Caco-2 (cell line): ENCODE measurements at regions not wholly inside any gene's neighbourhood (a gene's known extent, or its start where the extent isn't known, plus 50 kb on each side); places are given as distances from the start of the nearest gene placed in this dataset.

Experiments
- BruUV-seq: library from RNA; stranded (reverse); fragments of 400-500 nt; replicated peaks from 2 replicates; lab custom pipeline; 2021; lab: Mats Ljungman, UMichigan
- CTCF ChIA-PET: fragments of 300-600 bp; sonication (Branson Sonifier 250); formaldehyde crosslinking; loops from one replicate; lab custom pipeline; 2022; ENCODE audit warnings: antibody characterized with exemption; lab: Charles Lee
- POLR2A ChIA-PET: fragments of 300-600 bp; sonication (Branson Sonifier 250); formaldehyde crosslinking; loops from one replicate; lab custom pipeline; 2022; ENCODE audit warnings: antibody characterized with exemption; lab: Charles Lee
- DNase-seq, 2 experiments: peaks; one replicate each; pipeline versions ENCODE4 v3.0.0 to v3.0.0-alpha.2; 2020 to 2022
- H3K27me3 ChIP-seq: replicated peaks from 2 replicates; pipeline ENCODE4 v1.6.0; 2011; ENCODE audit warnings: low read length; ENCODE audit not compliant: control insufficient read depth, insufficient read depth
- H3K36me3 ChIP-seq: 2 replicates; pipeline ENCODE4 v1.5.1; 2011; ENCODE audit warnings: low read length; ENCODE audit not compliant: control insufficient read depth, insufficient read depth
- H3K4me1 ChIP-seq: fragments of 250-450 bp; sonication (Bioruptor Pico); 2 replicates; pipeline ENCODE4 v1.5.1; 2020; ENCODE audit warnings: mild to moderate bottlenecking
- H3K4me3 ChIP-seq: 2 replicates; pipeline ENCODE4 v1.5.1; 2011; ENCODE audit warnings: low read depth, mild to moderate bottlenecking, control low read depth, low read length
- H3K9me3 ChIP-seq: fragments of 250-450 bp; sonication (Bioruptor Pico); 2 replicates; pipeline ENCODE4 v1.5.1; 2020; ENCODE audit warnings: mild to moderate bottlenecking, moderate library complexity
- H3K27ac Mint-ChIP-seq: one replicate; pipeline ENCODE4 v1.8.0; 2022; ENCODE audit warnings: mixed read lengths; ENCODE audit not compliant: unreplicated experiment
- H3K27me3 Mint-ChIP-seq: one replicate; pipeline ENCODE4 v1.8.0; 2022; ENCODE audit warnings: mixed read lengths; ENCODE audit not compliant: insufficient read depth, unreplicated experiment
- H3K36me3 Mint-ChIP-seq: one replicate; pipeline ENCODE4 v1.8.0; 2022; ENCODE audit warnings: mild to moderate bottlenecking, mixed read lengths; ENCODE audit not compliant: insufficient read depth, unreplicated experiment
- H3K4me1 Mint-ChIP-seq: one replicate; pipeline ENCODE4 v1.8.0; 2022; ENCODE audit warnings: low read depth, mixed read lengths; ENCODE audit not compliant: unreplicated experiment
- H3K4me3 Mint-ChIP-seq: one replicate; pipeline ENCODE4 v1.8.0; 2022; ENCODE audit warnings: mild to moderate bottlenecking, moderate library complexity, mixed read lengths; ENCODE audit not compliant: unreplicated experiment
- H3K9me3 Mint-ChIP-seq: one replicate; pipeline ENCODE4 v1.8.0; 2022; ENCODE audit warnings: mixed read lengths; ENCODE audit not compliant: unreplicated experiment
- intact Hi-C: fragments of 100-400 bp; cut with micrococcal nuclease; formaldehyde crosslinking; loops from one replicate; pipeline ENCODE4 v1.10.0; 2022; ENCODE audit not compliant: unreplicated experiment
- TF ChIP-seq, protein P1 (sequence below), 2 experiments: fragments of 200-600 bp in 1 of 2; IDR thresholded peaks; 1 replicate in 1 of 2; 2 replicates in 1 of 2; pipeline versions ENCODE4 v1.5.1 to v1.8.0; 2011 to 2022; ENCODE audit warnings: antibody characterized with exemption in 1 of 2, control low read depth in 1 of 2, inconsistent platforms in 1 of 2, low read depth in 1 of 2, low read length in 1 of 2, mild to moderate bottlenecking in 1 of 2, moderate library complexity in 1 of 2; ENCODE audit not compliant: insufficient read depth in 1 of 2, severe bottlenecking in 1 of 2, unreplicated experiment in 1 of 2

DNA sequence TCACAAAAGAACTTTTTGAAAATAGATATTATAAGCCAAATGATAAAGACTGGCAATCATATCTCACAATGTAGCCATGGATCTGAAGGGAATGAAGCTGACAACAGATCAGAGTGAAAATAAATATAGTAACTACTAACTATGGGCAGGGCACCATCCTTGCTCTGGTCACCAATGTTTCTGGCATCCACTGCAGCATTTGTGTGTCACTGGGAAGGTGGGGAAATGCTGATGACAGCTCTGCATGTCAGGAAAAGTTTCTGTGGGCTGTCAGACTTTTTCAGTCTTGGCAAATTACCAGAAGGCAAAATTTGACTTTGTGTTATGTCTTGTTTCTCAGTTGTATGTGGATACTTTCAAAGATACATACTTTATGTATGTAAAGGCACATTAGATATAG, 195.6 kb downstream of the ZNF326 start:
- BruUV-seq, result no TSS peak
- H3K9me3 Mint-ChIP-seq, result no peaks in the 10 kb centered on the region
- POLR2A ChIA-PET, result no interaction called here

DNA sequence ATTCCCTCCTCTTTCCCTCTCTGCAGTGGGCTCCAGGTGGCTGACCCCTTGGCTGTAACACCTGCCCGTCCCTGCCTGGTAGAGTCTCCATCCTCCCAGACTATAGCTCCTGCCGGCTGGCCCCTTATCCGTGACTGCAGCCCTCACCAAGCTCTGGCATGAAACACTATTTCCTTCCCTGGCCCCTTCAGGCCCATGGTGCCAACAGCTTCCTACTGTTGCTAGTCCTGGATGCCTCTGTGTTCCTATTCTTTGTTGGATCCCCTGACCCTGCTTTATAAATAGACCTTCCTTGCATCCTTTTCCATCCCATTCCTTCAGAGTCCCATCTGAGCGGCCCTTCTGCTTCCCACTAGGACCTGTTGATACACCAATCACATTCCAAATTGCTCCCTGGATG, 195.0 kb downstream of the ZNF326 start:
- no peak overlapping the region for H3K4me3 ChIP-seq
- H3K36me3 ChIP-seq, result no peaks in the 10 kb centered on the region
- no peak for DNase-seq
- H3K27ac Mint-ChIP-seq, result no peak overlapping the region
- no peaks in the 10 kb centered on the region for H3K36me3 Mint-ChIP-seq
- ChIA-PET POLR2A (no interaction called here), CTCF (no interaction called here)
- no peaks in the 10 kb centered on the region for H3K9me3 Mint-ChIP-seq
- H3K27me3 Mint-ChIP-seq, result peaks cover 12% of the 10 kb centered on the region
- H3K27me3 ChIP-seq, result no peaks in the 10 kb centered on the region
- no peaks in the 10 kb centered on the region for H3K9me3 ChIP-seq
- no peaks in the 10 kb centered on the region for H3K4me1 Mint-ChIP-seq
- no peak overlapping the region for H3K4me3 Mint-ChIP-seq
- H3K4me1 ChIP-seq, result no peaks in the 10 kb centered on the region
- TF ChIP-seq, protein P1, sequence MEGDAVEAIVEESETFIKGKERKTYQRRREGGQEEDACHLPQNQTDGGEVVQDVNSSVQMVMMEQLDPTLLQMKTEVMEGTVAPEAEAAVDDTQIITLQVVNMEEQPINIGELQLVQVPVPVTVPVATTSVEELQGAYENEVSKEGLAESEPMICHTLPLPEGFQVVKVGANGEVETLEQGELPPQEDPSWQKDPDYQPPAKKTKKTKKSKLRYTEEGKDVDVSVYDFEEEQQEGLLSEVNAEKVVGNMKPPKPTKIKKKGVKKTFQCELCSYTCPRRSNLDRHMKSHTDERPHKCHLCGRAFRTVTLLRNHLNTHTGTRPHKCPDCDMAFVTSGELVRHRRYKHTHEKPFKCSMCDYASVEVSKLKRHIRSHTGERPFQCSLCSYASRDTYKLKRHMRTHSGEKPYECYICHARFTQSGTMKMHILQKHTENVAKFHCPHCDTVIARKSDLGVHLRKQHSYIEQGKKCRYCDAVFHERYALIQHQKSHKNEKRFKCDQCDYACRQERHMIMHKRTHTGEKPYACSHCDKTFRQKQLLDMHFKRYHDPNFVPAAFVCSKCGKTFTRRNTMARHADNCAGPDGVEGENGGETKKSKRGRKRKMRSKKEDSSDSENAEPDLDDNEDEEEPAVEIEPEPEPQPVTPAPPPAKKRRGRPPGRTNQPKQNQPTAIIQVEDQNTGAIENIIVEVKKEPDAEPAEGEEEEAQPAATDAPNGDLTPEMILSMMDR (IDR thresholded peaks at IDR 0.05; ENCODE audit: insufficient read depth in 1 of 2, low read depth in 1 of 2, low read length in 1 of 2, severe bottlenecking in 1 of 2, unreplicated experiment in 1 of 2), result no peak
- no TSS peak for BruUV-seq
- intact Hi-C loops, result no loop called here

More for the DNA sequence above, 195.6 kb downstream of the ZNF326 start:
- intact Hi-C loops, result no loop called here
- H3K4me1 ChIP-seq, result no peaks in the 10 kb centered on the region
- H3K9me3 ChIP-seq, result no peaks in the 10 kb centered on the region
- CTCF ChIA-PET, result no interaction called here
- no peak for DNase-seq
- no peaks in the 10 kb centered on the region for H3K36me3 Mint-ChIP-seq
- H3K4me3 Mint-ChIP-seq, result no peak overlapping the region
- no peaks in the 10 kb centered on the region for H3K4me1 Mint-ChIP-seq
- no peaks in the 10 kb centered on the region for H3K27me3 ChIP-seq
- no peak overlapping the region for H3K27ac Mint-ChIP-seq
- TF ChIP-seq, protein P1 (IDR thresholded peaks at IDR 0.05; ENCODE audit: insufficient read depth in 1 of 2, low read depth in 1 of 2, low read length in 1 of 2, severe bottlenecking in 1 of 2, unreplicated experiment in 1 of 2), result no peak
- peaks cover 12% of the 10 kb centered on the region for H3K27me3 Mint-ChIP-seq
- H3K36me3 ChIP-seq, result no peaks in the 10 kb centered on the region
- no peak overlapping the region for H3K4me3 ChIP-seq

DNA sequence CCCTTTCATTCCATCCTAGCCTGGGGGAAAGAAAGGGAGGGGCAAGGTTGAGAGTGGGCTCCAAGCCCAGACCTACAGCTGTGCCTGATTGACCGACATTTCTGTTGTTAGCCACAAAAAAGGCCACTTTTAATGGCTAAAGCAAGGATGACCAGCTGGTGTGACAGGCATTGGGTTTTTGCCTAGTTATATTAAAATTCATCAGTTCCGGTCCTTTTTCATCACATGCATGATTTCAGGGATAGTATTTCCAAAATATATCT, 192.3 kb downstream of the ZNF326 start:
- no peaks in the 10 kb centered on the region for H3K36me3 Mint-ChIP-seq
- BruUV-seq, result no TSS peak
- no peak overlapping the region for H3K27ac Mint-ChIP-seq
- no peak for DNase-seq
- Histone ChIP-seq H3K36me3 (no peaks in the 10 kb centered on the region), H3K27me3 (no peaks in the 10 kb centered on the region), H3K4me1 (no peaks in the 10 kb centered on the region), H3K9me3 (no peaks in the 10 kb centered on the region), H3K4me3 (no peak overlapping the region)
- TF ChIP-seq, protein P1 (IDR thresholded peaks at IDR 0.05; ENCODE audit: insufficient read depth in 1 of 2, low read depth in 1 of 2, low read length in 1 of 2, severe bottlenecking in 1 of 2, unreplicated experiment in 1 of 2), result no peak
- CTCF ChIA-PET, result no interaction called here
- H3K9me3 Mint-ChIP-seq, result no peaks in the 10 kb centered on the region
- peaks cover 12% of the 10 kb centered on the region for H3K27me3 Mint-ChIP-seq
- intact Hi-C loops, result no loop called here
- no peaks in the 10 kb centered on the region for H3K4me1 Mint-ChIP-seq
- POLR2A ChIA-PET, result no interaction called here
- no peak overlapping the region for H3K4me3 Mint-ChIP-seq
